ENCODE measurements at regions not wholly inside any gene's neighbourhood (a gene's known extent, or its start where the extent isn't known, plus 50 kb on each side); places are given as distances from the start of the nearest gene placed in this dataset.
"Not testable (repeated sequence)": the region's sequence is repeated elsewhere in the genome, so short reads cannot be mapped to it uniquely, and the experiment has no call there.

DNA sequence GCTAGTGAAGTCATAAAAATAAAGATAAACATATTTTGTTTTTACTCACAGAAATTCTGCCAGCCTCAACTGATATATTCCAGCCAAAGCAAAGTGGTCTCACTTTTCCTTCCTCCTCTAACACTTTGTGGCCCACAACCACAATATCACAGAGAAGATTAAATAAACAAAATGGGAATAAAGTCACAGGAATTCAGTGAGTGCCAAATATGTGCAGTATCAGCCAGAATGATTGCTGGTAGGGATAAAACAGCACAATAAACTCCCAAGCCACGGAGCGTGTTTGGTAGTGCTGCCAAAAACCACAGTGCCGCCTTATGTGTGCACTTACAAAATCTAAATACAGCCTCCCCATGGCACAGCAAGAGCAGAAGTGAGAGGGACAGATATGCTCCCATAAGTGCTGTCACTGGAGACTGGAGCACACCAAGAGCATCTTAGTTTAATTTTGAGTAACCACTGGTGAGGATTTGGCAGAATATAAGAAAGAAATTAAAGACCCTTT is 155.8 kb downstream of the POM121L12 start:
- no peak overlapping the region for H3K4me3 Mint-ChIP-seq
- H3K9me3 Mint-ChIP-seq, result peaks cover 15 to 54% (median 40%) of the 10 kb centered on the region in 6 donors
- H3K27me3 Mint-ChIP-seq (ENCODE audit: low read depth in 3 of 3), result peaks cover 0 to 1% (median 0%) of the 10 kb centered on the region in 3 donors
- no peak overlapping the region for H3K27ac Mint-ChIP-seq
- no peaks in the 10 kb centered on the region for H3K4me1 Mint-ChIP-seq
- H3K36me3 Mint-ChIP-seq, result no peaks in the 10 kb centered on the region
- no peak for DNase-seq

DNA sequence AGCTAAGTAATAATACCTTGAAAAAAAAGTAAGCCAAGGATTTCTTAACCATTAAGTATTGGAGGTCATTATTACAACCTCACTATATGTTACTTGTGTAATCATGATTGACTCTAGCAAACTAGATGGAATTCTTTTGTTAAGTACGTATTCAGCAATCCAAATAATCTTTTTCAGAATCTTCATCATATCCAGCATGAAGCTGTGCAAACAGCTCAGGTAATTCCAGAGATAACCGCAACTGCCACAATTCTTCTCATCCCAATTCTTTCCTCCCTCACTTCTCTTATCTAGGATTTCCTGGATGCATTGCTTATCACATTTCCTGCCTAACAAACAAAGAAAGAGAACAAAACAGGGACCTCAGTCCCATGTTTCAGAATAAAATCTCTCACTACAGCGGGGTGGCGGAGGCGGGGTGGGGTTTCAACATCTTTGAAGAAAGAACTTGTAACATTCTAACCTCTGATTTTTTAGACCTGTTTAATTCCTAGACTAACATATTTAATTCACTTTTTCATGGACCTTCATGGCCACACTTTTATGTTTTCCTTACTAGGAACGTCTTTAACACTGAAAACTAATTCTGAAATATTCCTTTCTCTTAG is 156.5 kb downstream of the POM121L12 start:
- Mint-ChIP-seq H3K27me3 (ENCODE audit: low read depth in 3 of 3) (peaks cover 0 to 1% (median 0%) of the 10 kb centered on the region in 3 donors), H3K36me3 (no peaks in the 10 kb centered on the region), H3K4me1 (no peaks in the 10 kb centered on the region), H3K4me3 (no peak overlapping the region), H3K9me3 (peaks cover 15 to 55% (median 41%) of the 10 kb centered on the region in 6 donors), H3K27ac (no peak overlapping the region)
- DNase-seq, result no peak

DNA sequence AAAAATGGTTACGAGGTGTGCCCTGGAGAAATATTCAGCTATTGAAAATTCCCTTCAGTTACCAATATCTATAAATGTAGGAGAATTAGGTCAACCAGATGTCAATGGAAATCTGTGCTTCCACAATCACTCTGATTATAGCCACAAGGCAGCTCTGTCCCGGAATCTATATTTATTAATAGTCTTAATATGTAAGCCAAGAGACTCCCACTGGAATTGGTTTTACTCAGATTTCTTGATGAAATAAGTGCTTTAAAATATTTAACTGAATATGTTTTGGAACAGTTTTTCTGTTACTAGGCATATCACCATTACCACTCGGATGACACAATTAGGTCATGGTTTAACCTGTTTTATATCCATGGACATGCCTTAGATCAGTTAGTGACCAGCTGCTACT is 169.6 kb downstream of the POM121L12 start:
- Mint-ChIP-seq H3K27ac (no peak overlapping the region), H3K4me1 (no peaks in the 10 kb centered on the region), H3K27me3 (ENCODE audit: low read depth in 3 of 3) (no peaks in the 10 kb centered on the region), H3K9me3 (peaks cover 8 to 69% (median 39%) of the 10 kb centered on the region in 6 donors), H3K4me3 (no peak overlapping the region), H3K36me3 (no peaks in the 10 kb centered on the region)
- DNase-seq, result no peak

DNA sequence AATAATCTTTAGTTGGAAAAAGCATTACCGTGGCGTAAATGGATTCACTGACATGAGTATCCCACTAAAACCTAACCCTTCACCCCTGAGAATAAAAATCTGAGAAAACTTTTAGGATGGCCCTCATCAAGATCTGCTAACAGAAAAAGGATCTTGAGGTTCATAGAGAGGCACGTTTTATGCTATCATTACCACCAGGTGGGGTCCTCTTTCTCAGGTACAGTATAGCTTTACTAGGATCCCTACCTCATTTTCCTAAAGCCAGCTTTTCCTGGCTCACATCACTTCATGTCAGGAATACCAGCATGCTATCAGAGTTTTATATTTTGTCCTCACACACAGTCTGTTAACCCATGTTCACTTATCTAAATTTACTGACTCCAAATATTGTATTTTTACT is 173.7 kb downstream of the POM121L12 start:
- peaks cover 14 to 70% (median 47%) of the 10 kb centered on the region in 6 donors for H3K9me3 Mint-ChIP-seq
- H3K27ac Mint-ChIP-seq, result no peak overlapping the region
- no peak for DNase-seq
- peaks cover 0 to 6% (median 0%) of the 10 kb centered on the region in 3 donors for H3K36me3 Mint-ChIP-seq
- no peak overlapping the region for H3K4me3 Mint-ChIP-seq
- no peaks in the 10 kb centered on the region for H3K4me1 Mint-ChIP-seq
- H3K27me3 Mint-ChIP-seq (ENCODE audit: low read depth in 3 of 3), result peaks cover 0 to 2% (median 0%) of the 10 kb centered on the region in 3 donors

DNA sequence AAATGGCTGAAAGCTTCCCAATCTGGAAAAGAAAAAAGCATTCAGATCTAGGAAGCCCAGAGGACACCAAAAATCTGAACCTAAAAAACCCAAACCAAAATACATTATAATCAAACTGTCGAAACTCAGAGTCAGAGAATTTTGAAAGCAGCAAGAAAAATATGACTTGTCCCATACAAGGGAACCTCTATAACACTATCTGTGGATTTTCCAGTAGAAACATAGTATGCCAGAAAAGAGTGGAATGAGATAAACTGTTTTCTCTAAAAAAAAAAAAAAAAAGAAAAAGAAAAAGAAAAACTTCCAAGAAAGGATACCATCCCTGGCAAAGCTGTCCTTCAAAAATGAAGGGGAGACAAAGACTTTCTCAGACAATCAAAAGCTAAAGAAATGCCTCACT is 179.0 kb downstream of the POM121L12 start:
- no peak for DNase-seq
- H3K27me3 Mint-ChIP-seq (ENCODE audit: low read depth in 3 of 3), result peaks cover 0 to 6% (median 0%) of the 10 kb centered on the region in 3 donors
- no peak overlapping the region for H3K4me3 Mint-ChIP-seq
- peaks cover 0 to 15% (median 0%) of the 10 kb centered on the region in 3 donors for H3K36me3 Mint-ChIP-seq
- H3K4me1 Mint-ChIP-seq, result no peaks in the 10 kb centered on the region
- no peak overlapping the region for H3K27ac Mint-ChIP-seq
- H3K9me3 Mint-ChIP-seq, result peaks cover 17 to 71% (median 51%) of the 10 kb centered on the region in 6 donors

DNA sequence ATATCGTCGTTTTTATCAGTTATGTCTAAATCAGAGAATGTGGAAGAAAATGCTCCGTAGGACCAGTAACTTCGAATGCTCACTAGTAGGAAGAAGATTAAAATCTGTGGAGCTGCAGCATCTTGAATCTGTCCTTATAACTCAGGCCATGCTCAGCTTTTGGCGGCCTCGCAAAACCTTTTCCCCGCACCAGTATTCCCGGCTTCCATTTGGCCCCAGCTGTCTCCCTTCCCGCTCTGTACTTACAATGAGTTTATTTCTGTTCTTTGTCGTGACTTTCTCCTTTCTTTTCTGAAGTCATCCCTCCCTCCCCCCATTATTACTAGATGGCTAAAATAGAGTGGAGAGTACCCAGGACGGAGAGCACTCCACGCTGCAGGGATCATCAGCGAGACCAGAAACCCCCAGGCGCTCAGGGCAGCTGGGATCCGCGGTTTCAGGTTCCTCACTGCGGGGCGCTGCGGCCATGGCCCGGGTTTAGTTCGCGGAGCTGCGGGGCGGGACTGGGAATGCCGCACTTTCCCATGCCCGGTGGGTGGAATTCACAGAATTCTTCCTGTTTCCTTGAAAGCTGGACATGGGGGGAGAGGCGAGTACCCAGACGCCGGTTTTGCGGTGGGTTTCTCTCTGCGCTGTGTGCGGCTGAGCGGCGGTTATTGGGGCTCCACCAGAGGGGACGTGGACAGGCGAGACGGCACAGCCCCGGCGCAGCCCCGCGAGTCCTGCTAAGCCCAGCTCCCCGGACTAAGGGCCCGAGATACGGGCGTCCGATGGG is 183.5 kb downstream of the POM121L12 start:
- no peaks in the 10 kb centered on the region for H3K4me1 Mint-ChIP-seq
- peaks cover 17 to 73% (median 47%) of the 10 kb centered on the region in 6 donors for H3K9me3 Mint-ChIP-seq
- peaks cover 0 to 6% (median 2%) of the 10 kb centered on the region in 3 donors for H3K27me3 Mint-ChIP-seq (ENCODE audit: low read depth in 3 of 3)
- H3K4me3 Mint-ChIP-seq, result no peak overlapping the region
- H3K27ac Mint-ChIP-seq, result no peak overlapping the region
- peaks cover 0 to 12% (median 0%) of the 10 kb centered on the region in 3 donors for H3K36me3 Mint-ChIP-seq
- DNase-seq, result no peak

DNA sequence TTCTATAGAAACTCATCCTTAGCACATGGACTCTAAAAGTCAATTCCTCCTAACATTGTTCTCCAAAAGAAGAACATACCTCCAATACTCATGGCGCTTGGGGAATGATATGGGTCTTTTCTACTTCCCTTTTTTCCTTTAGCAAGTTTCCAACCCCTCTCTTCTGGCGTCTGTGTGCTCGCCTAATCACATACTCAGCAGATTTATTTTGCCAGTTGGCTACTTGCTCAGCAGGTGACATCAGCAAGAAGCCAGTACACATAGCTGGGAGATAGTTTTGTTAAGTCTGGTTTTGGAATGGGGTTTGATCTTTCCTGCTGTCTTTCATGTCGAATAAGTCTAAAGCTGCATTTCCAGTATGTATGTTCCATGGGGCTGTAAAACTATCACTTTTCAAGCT is 193.8 kb downstream of the POM121L12 start:
- no peak for DNase-seq
- Mint-ChIP-seq H3K4me1 (no peaks in the 10 kb centered on the region), H3K4me3 (no peak overlapping the region), H3K36me3 (no peaks in the 10 kb centered on the region), H3K9me3 (peaks cover 3 to 35% (median 12%) of the 10 kb centered on the region in 6 donors), H3K27me3 (ENCODE audit: low read depth in 3 of 3) (peaks cover 0 to 2% (median 0%) of the 10 kb centered on the region in 3 donors), H3K27ac (no peak overlapping the region)

DNA sequence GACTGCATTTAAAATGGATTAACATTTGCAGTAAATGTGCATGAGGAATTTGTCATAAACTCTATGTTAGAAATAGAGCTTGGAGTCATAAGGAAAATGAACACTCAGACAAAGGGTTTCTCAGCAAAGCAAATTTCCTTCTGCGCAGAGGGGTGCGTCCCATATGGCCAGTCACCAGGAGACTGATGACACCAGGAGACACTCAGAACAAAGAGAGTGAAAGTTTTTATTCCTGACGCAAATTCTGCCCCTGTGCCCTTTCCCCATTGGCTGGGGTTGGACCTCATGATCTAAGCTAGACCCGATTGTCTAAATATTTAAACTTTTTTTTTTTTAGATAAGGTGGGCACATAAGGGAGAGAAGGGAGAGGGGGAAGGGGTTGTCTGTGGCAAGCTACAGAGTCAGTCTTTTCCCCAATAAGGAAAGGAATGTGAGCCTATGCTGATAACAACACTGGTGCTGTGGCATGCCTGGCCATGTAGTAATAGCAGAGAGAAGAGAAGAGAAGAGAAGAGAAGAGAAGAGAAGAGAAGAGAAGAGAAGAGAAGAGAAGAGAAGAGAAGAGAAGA is 202.0 kb downstream of the POM121L12 start:
- H3K9me3 Mint-ChIP-seq, result peaks cover 8 to 58% (median 21%) of the 10 kb centered on the region in 6 donors
- peaks cover 0 to 3% (median 0%) of the 10 kb centered on the region in 3 donors for H3K27me3 Mint-ChIP-seq (ENCODE audit: low read depth in 3 of 3)
- no peak for DNase-seq
- H3K27ac Mint-ChIP-seq, result no peak overlapping the region
- no peak overlapping the region for H3K4me3 Mint-ChIP-seq
- H3K36me3 Mint-ChIP-seq, result peaks cover 0 to 8% (median 5%) of the 10 kb centered on the region in 3 donors
- no peaks in the 10 kb centered on the region for H3K4me1 Mint-ChIP-seq

DNA sequence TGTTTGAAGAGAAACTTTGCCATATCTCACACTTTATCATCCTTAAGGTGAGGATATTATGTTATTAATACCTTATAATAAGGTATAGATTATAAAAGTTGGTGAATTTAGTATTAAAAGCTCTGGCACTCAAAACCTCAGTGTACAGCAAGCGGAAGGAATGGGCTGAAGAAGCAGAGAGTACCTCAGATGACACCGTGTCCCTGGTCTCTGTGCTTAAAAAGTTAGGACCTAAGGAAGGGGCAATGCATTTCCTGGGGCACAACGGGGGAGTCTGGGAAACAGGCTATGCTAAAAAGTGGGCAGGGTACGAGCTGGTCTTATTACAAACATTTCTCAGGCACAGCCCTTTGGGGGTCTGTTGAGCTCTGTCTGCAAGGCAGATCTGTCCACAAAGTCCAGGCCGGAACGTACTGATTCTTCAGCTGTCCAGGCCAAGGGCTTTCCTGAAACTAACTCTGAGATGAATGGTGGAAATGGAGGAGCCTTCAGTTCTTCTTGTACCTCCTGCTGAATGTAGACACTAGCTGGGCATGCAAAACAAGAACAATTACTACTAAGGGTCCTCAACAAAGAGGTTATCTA is 202.7 kb downstream of the POM121L12 start:
- H3K36me3 Mint-ChIP-seq, result peaks cover 0 to 8% (median 5%) of the 10 kb centered on the region in 3 donors
- H3K27me3 Mint-ChIP-seq (ENCODE audit: low read depth in 3 of 3), result peaks cover 0 to 3% (median 0%) of the 10 kb centered on the region in 3 donors
- DNase-seq, result no peak
- H3K9me3 Mint-ChIP-seq, result peaks cover 8 to 54% (median 23%) of the 10 kb centered on the region in 6 donors
- no peak overlapping the region for H3K27ac Mint-ChIP-seq
- no peaks in the 10 kb centered on the region for H3K4me1 Mint-ChIP-seq
- H3K4me3 Mint-ChIP-seq, result no peak overlapping the region

DNA sequence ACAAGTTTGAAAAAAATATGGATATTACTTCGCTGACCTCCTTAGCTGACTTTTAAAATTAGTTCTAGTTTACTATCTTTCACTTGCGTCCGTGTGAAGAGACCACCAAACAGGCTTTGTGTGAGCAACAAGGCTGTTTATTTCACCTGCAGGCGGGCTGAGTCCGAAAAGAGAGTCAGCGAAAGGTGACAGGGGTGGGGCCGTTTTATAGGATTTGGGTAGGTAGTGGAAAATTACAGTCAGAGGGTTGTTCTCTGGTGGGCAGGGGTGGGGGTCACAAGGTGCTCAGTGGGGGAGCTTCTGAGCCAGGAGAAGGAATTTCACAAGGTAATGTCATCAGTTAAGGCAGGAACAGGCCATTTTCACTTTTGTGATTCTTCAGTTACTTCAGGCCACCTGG is 203.7 kb downstream of the POM121L12 start:
- not testable (repeated sequence) for DNase-seq; H3K4me3 Mint-ChIP-seq; H3K4me1 Mint-ChIP-seq; H3K27ac Mint-ChIP-seq; H3K27me3 Mint-ChIP-seq (ENCODE audit: low read depth in 3 of 3); H3K36me3 Mint-ChIP-seq
- peaks cover 9 to 50% (median 23%) of the 10 kb centered on the region in 6 donors for H3K9me3 Mint-ChIP-seq

DNA sequence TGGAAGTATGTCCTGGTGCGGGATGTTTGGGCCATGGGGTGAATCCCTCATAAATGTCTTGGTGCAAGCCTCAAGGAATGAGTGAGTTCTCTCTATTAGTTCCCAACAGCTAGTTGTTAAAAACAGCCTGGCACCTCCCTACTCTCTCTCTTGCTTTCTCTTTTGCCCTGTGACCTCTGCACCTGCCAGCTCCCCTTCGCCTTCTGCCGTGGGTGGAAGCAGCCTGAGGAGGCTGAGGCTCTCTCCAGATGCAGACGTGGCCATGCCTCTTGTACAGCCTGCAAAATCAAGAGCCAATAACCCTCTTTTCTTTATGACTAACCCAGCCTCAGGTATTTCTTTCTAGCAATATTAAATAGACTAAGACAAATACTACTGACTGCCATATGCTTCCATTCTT is 210.3 kb downstream of the POM121L12 start:
- Mint-ChIP-seq H3K4me1 (no peaks in the 10 kb centered on the region), H3K36me3 (peaks cover 0 to 10% (median 8%) of the 10 kb centered on the region in 3 donors)

DNA sequence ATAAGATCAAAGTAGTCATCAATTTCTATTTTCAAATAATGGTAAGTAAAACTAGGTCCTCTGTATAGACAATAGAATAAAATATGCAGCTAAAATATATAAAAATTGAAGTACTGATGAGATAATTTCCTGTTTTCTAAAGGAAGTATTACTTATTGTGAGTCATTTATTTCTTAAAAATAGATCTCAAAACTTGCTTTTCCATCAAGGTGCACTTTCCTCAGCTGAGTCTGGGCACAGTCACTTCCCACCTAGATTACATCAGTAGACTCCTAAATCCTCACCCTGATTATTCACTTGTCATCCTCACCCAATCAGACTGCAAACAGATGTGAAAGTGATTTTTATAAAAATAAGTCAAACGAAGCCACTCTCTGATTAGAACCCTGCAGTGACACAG is 211.5 kb downstream of the POM121L12 start:
- Mint-ChIP-seq H3K36me3 (peaks cover 0 to 3% (median 2%) of the 10 kb centered on the region in 3 donors), H3K4me3 (no peak overlapping the region), H3K9me3 (peaks cover 17 to 53% (median 24%) of the 10 kb centered on the region in 6 donors), H3K27ac (no peak overlapping the region), H3K4me1 (no peaks in the 10 kb centered on the region), H3K27me3 (ENCODE audit: low read depth in 3 of 3) (peaks cover 0 to 1% (median 0%) of the 10 kb centered on the region in 3 donors)
- no peak for DNase-seq

More for the DNA sequence above, 210.3 kb downstream of the POM121L12 start:
- Mint-ChIP-seq H3K27me3 (ENCODE audit: low read depth in 3 of 3) (peaks cover 0 to 1% (median 0%) of the 10 kb centered on the region in 3 donors), H3K27ac (no peak overlapping the region), H3K9me3 (peaks cover 18 to 64% (median 27%) of the 10 kb centered on the region in 6 donors), H3K4me3 (no peak overlapping the region)
- DNase-seq, result no peak

DNA sequence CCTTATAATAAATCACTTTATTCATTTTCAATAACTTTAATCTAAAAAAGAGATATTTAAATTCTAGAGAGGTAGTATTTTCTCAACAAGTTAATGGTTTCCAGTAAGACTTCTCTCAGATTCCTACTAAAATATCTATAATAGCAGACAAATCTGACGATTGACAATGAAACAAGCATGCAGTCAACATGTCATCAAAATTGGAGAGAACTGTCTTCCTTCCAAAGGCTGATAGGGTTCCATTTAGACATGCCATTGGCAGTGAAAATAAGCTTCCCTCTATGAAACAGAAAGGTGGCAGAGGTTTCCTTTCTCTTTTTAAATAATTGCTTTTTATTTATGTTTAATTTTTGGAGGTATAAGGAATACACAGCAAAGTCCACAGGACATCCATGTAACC is 217.1 kb downstream of the POM121L12 start:
- H3K27ac Mint-ChIP-seq, result no peak overlapping the region
- peaks cover 0 to 1% (median 0%) of the 10 kb centered on the region in 3 donors for H3K27me3 Mint-ChIP-seq (ENCODE audit: low read depth in 3 of 3)
- no peak for DNase-seq
- H3K4me1 Mint-ChIP-seq, result no peaks in the 10 kb centered on the region
- no peak overlapping the region for H3K4me3 Mint-ChIP-seq
- peaks cover 0 to 3% (median 2%) of the 10 kb centered on the region in 3 donors for H3K36me3 Mint-ChIP-seq
- peaks cover 9 to 34% (median 24%) of the 10 kb centered on the region in 6 donors for H3K9me3 Mint-ChIP-seq

All from immature natural killer cell (primary cell).